DMS79 (cell line): ENCODE measurements at regions not wholly inside any gene's neighbourhood (a gene's known extent, or its start where the extent isn't known, plus 50 kb on each side); places are given as distances from the start of the nearest gene placed in this dataset.
"Not testable (repeated sequence)": the region's sequence is repeated elsewhere in the genome, so short reads cannot be mapped to it uniquely, and the experiment has no call there.

Source experiments
- DNase-seq: peaks from one replicate; lab custom pipeline; 2025; lab: John Stamatoyannopoulos, UW

DNA sequence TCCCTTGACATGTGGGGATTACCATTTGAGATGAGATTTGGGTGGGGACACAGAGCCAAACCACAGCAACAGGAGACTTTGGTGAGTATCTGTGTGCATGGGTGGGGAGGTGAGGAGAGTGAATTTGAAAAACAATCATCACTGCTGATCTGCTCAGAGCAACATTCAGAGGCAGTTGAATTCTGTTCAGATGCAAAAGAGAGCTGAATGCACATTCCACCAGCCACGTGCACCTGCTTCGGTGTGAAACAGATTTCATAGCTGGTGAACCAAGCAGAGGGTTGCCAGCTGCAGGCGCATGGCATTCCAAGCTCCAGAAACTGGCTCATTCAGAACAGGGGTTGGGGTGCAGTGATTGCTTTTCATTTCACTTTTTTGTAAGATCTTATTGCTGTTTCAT lies 233.1 kb upstream of the FOXF1 start:
- no peak for DNase-seq

DNA sequence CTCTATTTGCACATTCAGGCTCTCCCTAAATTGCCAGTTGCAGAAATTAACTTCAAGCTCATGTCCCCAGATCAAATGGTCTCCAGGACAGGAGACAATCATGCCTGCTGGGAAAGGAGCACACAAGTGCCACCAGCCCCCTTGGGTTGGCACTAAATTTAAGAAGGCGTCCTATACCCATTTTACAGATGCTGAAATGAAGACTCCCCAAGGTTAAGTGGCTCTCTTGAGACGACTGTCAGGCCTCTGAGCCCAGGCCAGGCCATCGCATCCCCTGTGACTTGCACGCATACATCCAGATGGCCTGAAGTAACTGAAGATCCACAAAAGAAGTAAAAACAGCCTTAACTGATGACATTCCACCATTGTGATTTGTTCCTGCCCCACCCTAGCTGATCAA lies 232.5 kb upstream of the FOXF1 start:
- not testable (repeated sequence) for DNase-seq

DNA sequence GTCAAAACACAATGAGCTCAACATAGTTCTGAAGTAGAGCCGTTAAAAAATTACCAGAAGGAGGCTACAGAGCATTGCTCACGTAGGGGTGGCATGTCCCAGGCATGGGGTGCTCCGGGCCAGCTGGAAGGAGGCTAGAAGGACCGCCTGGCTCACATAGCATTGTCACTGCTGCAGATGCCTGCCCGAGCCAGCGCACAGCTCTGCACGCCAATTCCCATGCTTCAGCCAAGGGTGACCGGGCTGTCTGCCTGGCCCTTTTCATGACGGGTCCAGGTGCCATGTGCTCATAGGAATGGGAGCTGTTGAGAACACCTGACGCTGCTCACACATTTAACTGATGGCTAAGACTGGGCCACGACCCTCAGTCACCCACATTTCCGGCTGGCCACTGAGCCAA lies 228.9 kb upstream of the FOXF1 start:
- no peak for DNase-seq

DNA sequence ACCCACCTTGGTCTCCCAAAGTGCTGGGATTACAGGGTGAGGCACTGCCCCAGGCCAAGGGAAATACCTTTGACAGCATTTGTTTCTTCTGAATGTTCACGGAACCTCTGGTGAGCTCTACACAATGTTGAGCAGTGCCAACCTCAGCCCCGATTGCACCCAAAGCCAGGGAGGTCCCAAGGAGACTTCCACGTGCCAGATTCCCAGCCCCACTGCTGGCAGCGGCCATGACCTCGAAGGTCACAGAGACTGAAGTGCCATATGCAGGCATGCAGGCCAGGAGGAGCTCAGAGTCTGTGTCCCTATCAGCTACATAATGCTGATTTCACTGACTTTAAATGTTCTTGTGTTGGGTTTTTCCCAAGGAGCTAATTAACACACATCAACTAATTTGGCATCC lies 226.4 kb upstream of the FOXF1 start:
- DNase-seq: no peak

DNA sequence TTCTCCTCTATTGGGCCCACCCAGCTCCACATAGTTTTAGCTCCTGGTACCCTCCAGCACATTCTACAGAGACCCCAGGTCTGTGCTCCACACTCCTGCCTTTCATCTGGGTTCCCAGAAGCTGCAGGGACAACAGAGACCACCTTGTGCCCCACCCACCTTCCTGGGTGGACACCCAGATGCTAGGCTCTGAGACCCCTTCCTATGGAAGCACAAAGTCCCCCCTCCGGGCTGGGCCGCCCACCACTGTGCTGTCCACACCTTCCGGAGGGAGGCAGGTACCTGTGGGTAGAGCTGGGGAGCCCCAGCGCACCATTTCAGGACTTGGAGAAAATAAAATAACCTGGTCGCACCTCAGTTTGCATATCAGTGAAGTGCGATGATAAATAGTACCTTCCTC lies 224.9 kb upstream of the FOXF1 start:
- DNase-seq: no peak

DNA sequence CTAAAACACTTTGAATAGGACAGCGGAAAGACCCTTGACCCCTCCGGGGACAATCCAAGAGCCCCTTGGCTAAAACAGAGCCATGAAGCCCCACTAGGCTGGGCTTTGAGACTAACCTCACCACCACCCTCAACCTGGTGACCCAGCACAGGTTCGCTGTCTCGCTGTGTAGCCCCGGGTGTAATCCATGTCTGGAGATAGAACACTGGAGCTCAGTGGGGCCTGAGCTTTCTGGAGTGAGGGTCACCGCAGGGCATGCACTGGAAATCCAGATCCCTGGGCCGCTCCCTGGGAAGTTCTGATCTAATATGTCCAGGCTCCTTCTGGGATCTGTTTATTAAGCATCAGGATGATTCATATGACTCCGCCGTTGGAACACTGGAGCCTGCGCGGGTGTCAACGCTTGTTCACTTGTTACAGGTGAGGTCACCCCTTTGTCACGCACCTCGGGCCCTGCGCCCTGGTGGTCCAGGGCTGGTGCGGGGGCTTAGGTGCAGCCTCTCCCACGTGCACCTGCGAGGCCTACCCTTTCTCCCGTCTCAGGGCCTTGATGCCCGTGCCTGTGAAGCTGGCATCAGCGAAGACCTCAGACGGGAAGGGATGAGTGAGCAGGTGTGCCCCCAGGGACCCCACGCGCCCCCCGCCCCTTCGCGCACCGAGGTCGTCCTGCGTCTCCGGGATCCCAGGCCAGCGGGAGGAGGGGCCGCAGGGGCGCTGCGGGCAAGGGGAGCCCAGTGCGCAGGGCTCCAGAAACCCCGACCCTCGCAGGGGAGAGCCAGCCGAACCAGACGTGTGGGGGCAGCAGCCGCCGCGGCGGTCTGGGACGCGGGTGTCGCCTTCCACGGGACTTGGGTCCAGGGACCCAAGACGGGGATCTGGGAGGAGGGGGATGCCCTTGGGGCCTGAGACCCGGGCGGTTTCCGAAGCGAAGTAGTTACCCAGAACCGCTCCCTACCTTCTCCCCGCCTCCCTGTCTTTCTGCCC lies 224.1 kb upstream of the FOXF1 start:
- DNase-seq: no peak

DNA sequence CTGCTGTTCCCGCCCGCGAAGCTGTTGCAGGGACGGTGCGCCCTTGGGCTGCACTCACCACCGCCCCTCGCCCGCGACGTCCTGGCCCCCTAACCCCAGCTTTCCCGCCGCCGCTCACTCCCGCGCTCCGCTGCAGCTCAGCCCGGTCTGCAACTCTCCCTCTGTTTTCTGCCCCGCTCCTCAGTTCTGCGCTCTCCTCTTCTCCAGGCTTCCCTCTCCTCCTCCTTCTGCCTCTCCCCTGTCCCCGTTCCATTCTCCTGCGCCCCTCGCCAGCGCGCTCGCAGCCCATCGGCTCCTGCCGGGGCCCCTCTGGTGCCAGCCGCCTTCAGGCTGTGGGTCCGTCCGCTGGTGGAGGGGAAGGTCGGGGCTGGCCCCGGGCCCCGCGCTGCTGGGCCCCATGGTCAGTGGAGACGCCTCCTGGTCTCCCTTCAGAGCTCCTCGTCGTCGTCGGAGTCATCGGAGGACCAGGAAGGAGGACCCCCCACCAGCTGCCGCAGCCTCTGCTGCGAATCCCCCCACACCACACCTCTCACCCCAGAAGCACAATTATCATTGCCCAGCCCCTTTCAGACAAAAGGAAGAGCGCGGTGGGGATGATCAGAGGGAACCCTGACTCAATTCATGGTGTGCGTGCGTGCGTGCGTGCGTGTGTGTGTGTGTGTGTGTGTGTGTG lies 223.2 kb upstream of the FOXF1 start:
- no peak for DNase-seq

DNA sequence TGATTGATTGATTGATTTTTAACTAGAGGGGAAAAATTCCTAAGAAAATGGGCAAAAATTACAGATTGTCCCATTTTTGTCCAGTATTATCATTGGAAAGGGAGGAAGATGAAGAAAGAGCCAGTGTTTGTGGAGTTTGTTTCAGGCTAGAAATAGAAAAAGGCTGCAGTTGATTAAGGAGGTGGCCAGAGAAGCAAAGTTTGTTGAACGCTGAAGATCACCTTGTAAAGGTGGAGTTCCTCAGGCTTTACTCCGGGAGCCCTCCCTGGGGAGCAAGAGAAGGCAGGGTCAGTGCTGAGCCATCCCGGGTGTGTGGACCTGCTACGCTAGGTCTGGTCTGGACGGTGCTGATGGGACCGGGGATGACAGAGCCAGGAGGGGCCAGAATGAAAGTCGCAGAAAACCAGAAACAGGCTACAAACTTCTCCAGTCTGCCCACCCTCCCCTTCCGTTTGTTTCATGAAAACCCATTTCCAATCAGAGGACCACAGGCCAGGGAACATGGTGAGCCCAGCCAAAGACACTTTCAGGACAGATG lies 222.6 kb upstream of the FOXF1 start:
- DNase-seq: no peak

DNA sequence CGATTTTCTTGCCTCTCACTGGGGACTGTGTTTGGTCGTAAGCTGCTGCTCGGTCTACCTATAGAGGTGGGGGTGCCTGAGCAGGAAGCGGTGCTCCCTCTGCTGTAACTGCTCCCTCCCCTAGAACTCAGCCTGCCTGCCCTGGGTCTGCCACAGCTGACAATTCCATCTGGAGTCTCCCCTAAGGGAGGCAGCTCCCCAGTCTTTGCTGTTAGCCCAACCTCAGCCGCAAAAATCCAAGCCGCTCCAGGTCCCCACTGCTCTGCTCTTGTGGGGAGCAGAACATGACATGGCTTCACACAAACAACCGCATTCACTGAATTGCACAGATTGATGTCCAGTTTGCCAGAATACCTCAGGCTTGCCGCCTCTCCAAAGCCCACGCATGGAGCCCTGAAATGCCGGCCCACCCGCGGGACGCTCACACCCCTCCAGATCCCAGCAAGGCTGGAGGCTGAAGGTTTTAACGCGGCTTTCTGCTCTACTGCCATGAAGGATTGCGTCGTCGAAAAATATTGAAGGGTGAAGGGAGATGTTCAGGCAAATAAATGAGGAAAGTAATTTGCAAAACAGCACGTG lies 221.5 kb upstream of the FOXF1 start:
- DNase-seq: no peak

DNA sequence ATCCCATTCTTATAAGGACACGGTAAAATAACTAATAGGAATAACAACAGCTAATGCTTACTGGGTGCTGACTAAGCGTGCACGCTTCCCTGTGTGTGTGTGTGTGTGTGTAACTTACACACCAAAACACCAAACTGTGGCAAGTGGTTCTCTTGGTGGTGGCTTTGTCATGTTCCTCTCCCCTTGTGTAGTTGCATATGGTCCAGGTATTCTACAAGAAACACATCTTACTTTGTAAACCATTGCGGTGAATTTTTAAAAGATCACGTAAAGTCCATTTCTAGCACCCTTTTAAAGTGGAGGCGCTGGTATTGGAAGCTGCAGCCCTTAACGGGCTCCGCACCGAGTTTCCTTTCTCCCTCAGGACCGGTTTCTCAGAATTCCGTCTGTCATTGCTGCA lies 221.0 kb upstream of the FOXF1 start:
- DNase-seq: no peak

DNA sequence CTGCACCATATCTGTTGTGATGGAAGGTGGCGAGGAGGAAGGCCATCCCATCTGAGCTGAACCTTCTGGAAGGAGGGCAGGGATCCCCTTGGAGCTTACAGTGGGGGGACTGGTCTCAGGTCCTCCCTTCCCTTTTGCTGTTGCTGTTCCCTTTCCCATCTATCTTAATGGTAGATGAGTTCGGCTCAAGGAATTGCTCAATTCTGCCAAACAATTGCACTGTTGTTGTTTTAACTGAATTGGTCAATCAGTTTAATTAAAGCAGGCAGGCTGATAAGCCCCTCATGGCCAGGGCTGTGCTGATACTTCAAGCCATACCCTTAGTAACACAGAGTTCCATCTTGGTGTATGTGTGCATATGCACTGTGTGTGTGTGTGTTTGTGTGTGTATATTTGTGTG lies 220.4 kb upstream of the FOXF1 start:
- DNase-seq: no peak

DNA sequence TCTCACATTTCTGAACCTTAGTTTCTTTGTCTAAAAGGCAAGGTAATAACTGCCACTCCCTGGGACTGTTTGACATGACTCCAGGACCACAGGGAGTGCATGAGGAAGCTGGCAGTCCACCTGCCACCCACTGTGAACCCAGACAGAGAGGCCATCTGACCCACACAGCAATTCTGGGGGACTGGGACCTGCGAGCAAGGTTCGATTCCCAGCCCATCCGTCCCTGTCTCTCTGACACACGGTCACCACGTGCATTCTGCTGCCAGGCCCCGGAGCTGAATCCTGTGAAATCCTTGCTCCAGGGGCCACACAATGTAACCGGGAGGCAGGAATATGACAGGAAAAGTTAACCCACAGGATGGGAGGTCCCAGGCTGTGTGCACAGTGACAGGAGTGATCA lies 218.8 kb upstream of the FOXF1 start:
- DNase-seq: no peak

DNA sequence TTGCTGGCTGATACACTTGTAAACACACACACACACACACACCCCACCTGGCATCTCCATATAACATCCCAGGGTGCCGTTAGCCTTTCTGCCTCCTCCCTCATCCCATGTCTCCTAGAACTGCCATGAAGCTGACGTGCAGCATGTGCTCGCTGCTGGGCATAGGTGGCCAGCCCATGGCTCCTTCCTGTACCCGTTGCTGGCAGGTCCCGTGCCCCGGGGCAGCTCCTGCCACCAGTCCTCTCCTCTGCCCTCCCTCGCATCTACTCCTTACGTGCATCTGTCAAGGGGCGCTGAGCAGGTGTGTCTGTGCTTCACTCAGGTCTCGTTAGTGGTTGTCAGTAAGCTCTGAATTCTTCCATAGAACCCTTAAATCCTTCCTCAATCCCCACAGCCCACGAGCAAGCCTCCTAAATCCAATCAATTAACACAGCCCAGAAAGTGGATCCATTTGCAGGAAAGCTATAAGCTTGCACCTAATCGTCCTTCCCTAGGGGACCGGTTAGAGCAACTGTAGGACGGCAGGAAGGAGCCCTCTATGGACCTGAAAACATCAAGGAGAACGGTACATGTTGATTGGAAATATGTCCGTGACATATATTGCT lies 218.1 kb upstream of the FOXF1 start:
- no peak for DNase-seq

DNA sequence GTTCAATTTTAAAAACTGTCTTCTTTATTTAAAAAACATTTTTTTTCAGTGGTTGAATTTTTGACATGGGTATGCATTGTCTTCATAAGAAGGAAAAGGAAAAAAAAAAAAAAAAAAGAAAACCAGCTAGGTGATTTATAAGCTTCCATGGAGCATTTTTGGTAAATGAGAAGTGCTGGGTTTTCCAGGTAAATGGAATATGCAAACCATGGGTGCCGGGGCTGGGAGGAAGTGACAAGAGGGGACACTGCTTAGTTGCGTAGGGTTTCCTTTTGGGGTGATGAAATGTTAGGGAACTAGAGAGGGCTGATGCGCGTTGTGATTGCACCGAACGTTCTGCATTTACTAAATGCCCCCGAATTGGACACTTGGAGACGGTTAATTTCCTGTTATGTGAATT lies 217.4 kb upstream of the FOXF1 start:
- no peak for DNase-seq

DNA sequence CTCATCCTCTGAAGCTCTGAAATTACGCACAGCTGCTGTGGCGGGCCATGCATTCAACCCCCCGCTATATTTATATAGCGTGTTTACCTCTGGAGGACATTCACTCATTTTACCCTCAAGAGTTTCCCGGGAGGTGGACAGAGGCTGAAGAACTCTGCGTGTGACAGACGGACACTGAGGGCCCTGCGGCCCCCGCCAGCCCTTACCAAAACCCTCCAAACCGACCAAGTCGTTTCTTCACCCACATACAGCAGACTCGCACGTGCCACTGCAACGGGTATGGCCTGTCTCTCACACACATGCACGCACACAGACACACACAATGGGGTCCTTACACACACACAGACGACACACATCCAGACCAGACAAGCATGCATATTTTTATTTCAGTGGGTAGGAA lies 216.4 kb upstream of the FOXF1 start:
- DNase-seq: no peak

DNA sequence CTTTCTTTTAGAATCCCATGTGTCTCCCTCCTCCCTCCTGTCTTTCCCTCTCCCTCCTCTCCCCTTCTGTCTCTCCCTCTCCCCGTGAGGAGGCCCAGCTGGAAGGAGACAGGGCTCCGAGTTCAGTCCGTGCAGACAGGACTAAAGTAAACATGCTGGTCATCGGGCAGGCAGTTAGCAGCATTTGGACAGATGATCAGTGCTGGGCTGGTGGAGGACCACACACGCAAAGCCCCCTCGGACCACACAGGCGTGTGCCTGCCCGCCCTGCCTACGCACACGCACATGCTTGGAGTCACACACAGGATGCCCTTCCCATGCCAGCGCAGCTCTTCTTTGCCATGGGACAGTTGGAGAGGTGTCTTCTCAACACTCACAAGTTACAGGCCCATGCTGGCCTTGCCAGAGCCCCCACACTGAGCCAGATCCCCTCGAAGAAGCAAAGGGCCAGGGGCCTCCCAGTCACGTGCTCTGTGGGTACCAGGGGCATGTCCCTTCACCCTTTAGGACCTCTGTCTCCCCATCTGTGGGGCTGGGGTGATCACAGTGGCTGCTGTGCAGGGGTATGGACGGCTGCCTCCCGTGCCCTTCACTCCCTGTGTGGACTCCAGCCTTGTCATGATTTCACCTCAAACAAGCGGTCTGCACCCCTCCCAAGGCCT lies 215.7 kb upstream of the FOXF1 start:
- DNase-seq: no peak

DNA sequence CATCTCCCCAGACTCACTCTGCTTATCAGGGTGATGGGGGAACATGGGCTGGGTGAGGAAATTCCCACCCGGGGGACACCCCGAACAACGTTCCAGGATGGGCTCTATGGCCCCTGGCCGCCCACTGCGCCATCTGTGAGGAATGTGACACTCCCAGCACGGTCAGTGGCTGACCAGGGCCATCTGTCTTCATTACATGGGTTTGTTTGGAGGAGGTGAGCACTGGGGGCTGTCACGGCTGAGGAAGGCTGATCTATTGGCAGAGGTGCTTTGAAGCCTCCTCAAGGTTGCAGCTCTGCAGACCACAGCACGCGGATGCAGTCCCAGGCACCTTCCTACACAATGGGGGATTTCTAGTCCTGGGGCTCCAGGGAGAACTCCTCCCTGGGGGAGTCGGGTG lies 214.1 kb upstream of the FOXF1 start:
- DNase-seq: no peak

DNA sequence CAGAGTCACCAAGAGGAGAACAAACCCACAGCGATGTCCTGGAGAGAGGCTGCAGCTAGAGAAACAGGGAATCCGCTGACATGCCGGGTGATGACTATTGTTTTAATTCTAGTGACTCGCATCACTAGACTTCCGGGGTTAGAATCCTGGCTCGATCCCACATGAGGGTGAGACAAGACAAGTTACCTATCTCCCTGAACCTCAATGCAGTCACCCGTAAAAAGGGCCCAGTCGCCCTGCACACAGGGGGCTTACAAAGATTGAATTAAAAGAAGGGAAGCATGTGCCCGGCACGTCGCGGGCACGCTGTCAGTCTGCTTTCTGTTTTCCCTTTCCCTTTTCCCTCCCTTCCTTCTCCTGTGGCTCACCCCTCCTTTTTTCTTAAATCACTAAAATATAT lies 212.9 kb upstream of the FOXF1 start:
- DNase-seq: no peak

DNA sequence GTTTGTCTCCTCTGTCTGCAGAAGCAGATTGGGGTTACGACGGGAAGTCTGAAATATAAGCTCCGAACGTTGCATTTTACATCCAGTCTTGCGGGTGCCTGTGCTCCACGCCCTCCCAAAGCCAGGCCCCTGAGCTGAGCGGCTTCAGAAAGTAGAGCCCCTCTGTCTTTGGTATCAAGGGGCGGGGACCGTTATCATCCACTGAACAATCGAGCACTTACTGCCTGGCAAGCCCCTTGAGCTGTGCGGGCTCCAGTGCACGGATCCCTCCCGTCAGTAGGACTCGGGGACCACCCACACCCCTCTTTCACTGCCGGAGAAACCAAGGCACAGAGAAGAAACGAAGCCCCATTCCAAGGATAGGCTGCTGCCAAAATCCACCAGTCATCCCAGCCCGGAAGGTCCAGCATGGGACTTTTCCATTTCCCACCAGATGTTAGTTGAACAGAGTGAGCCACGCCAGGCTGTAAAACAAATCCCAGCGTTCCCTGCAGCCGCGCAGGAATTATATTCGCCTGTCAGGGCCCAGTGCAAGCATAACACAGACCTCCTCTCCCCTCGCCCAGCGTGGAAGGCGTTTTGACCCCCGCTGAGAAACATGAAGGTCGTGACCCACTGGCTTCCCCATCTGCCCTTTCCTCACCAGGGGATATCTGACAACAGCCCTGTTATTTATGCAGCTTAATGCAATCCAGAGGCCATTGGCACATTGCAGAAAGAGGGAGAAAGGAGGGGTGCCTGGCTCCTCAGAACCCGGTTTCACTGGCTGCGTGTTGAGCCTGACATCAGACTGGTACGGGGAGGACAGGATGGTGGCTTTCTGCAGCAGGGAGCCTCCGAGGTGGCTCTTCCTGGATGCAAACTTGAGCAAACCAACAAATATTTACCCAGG lies 212.2 kb upstream of the FOXF1 start:
- DNase-seq: no peak

DNA sequence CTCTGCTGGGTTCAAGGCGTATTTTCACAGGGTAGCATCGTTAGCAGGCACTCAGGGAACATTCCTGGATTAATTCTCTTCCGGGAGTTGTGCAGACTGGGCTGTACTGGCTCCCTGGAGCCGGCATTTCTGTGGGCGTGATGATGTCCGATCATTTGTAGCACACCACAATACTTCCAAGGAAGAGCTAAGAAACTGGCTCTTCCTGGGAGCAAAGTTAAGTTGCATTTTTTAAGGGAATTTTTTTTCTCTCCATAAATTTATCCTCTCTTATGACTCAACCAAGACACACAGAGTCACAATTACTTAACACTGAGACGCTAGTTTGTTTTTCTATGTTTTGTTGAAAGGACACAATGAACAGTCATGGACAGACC lies 211.6 kb upstream of the FOXF1 start:
- no peak for DNase-seq
